ENCODE measurements at regions not wholly inside any gene's neighbourhood (a gene's known extent, or its start where the extent isn't known, plus 50 kb on each side); places are given as distances from the start of the nearest gene placed in this dataset.
"Not testable (repeated sequence)": the region's sequence is repeated elsewhere in the genome, so short reads cannot be mapped to it uniquely, and the experiment has no call there.

DNA sequence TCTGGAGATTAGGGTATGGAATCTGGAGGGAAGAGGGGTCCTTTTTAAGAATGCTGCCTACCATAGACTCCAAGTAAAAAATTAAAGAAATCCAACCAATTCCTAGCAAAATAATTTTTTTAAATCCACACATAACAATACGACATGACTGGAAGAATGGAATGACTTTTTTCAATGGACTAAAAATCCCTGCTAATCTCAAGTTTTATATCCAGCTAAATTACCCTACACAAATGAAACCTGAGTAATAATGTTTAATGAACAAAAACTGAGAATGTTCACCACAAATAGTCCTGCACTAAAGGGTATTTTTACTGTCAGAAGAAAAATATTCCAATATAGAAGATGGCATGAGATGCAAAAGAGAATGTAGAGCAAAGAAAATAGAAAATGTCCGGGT, 220.3 kb upstream of the AGTR1 start:
- DNase-seq (ENCODE audit: low read depth): no peak

DNA sequence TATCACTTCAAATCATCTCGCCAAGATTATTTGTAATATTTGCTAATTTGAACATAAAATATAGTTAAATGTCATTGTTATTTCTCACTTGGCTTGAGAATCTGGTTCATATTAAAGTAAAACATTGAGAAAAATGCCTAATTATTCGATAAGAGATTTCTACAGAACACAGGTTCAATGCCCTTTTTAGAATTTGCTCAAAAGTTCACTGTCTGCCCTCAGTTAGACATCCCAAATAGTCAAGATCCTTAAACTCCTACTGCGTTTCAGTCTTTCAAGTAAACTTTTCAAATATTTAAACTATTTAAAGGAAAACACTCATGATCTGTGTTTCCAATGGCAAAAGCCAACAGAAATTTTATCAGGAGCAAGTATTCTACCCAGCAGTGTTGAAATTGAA, 204.1 kb upstream of the AGTR1 start:
- no peak for DNase-seq (ENCODE audit: low read depth)

DNA sequence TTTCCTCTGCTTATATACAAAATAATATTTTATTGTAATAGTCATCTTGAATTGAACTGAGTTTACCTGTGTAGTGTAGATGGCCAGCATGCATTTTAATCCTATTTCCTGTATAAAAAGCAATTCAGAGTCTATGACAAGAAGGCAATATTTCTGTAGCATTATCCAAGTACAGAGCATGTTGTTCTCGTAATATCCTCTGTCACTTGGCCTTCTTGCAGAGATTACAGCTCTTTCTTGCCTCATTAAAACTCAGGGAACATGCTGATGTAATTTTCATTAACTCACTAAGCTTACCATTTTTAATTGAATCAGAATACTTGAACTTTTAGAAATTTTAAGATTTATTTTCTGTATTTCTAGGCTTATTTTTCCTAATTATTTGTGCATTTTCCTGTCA, 203.3 kb upstream of the AGTR1 start:
- DNase-seq (ENCODE audit: low read depth): no peak

GRCh38 chr3:148500881-148501280, 196.8 kb upstream of the AGTR1 start:
- DNase-seq (ENCODE audit: low read depth): no peak

GRCh38 chr3:148510116-148510515, 187.6 kb upstream of the AGTR1 start:
- no peak for DNase-seq (ENCODE audit: low read depth)

DNA sequence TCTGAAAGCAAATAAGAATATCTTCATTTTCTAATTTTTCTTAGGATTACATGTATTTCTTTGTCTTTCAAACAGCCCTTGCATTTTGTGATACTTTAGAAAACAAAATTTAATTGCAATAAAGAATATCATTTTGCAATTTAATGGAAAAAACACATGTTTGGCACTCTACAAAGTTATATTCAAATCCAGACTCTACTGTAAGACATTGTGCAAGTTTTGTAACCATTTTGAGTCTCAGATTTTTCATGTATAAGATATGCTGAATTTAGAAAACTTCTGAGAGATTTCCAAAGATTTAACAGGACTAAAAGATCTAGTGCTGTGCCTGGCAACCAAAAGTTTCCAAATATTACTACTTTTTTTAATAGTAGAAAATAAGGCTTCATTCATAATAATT, 187.1 kb upstream of the AGTR1 start:
- no peak for DNase-seq (ENCODE audit: low read depth)

DNA sequence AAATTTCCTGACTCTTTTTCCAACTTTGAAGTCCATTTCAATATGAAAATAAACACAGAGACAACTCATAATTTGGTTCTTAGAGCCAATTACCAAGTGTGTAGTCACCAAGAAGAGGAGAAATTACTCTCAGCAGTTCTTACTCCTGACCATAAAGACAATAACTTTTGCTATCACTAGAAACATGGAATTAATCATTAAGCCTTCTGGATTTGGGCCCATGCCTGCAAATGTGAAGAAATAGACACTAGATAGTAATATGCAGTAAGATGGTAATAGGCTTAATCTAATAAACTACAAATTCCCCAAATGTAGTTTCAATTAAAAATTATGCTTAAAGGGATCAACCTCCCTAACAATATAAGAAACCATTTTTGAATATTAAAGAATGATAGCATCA, 185.1 kb upstream of the AGTR1 start:
- DNase-seq (ENCODE audit: low read depth): no peak

DNA sequence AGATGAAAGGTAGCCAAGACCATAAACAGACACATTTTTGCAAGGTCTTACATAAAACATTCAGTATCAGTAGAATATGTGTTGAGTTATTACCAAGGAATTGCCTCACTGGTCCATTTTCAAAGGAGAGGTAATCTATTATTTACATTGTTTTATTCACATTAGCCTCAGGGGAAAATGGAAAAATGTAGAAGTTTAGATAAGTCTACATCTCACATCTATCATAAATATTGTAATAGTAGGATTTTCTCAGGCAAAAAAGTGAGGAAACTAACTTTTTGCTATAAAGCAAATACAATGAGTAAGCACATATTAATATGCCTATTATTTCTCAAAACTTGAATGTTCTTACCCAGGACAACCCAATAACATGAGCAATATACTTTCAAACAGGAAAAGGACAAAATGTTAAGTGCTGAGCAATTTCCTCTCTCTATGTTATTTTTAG, 184.6 kb upstream of the AGTR1 start:
- no peak for DNase-seq (ENCODE audit: low read depth)

GRCh38 chr3:148518520-148518919, 179.2 kb upstream of the AGTR1 start:
- DNase-seq (ENCODE audit: low read depth): no peak

GRCh38 chr3:148525621-148526020, 172.1 kb upstream of the AGTR1 start:
- DNase-seq (ENCODE audit: low read depth): not testable (repeated sequence)

DNA sequence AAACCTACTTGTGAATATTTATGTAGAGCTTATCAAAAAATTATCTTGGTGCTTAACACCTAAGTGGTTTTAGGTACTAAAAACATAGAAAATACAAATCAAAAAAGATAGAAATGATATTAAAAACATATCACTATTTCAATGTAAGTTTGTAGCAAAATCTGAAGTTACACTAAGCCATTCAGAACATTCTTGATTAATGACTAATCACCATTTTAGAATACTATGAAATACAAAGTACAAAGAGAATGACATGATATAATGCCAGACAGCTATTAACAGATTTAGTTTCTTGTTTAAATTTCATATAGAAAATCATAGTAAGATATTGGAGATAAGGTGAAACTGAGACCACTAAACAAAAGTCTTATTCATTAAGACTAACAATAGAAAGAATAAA, 169.7 kb upstream of the AGTR1 start:
- no peak for DNase-seq (ENCODE audit: low read depth)

DNA sequence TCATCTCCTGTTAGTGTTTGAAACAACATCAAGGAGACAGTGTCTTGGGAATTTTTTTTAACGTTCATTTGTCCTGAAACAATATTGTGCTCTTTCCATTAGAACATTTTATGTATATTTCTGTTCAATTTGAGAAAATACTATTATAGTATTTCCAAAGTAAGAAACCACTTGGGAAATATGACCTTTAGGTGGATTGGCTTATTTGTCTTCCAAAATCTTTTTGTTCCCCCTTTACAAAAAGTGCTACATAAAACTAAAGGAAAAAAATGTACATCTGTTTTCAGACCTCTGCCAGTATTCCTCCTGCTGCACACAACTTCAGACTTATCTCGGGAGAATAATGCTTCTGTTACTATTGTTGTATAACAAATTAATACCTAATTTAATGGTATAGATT, 165.9 kb upstream of the AGTR1 start:
- no peak for DNase-seq (ENCODE audit: low read depth)

DNA sequence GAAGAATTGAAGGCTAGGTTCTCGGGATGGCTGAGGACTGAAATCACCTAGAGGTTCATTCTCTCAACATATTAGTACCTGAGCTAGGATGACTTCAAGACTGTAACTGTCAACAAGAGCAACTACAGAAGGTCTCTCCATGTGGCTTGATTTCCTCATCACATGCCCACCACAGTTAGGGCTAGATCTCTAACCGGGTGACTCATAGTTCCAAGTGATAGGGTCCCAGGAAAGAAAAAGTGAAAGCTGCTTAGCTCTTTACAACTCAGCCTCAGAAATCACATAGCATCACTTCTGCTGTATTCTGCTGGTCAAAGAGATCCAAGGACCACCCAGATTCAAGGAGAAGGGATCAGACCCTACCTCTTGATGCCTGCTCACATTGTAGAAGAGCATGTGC, 165.4 kb upstream of the AGTR1 start:
- no peak for DNase-seq (ENCODE audit: low read depth)

DNA sequence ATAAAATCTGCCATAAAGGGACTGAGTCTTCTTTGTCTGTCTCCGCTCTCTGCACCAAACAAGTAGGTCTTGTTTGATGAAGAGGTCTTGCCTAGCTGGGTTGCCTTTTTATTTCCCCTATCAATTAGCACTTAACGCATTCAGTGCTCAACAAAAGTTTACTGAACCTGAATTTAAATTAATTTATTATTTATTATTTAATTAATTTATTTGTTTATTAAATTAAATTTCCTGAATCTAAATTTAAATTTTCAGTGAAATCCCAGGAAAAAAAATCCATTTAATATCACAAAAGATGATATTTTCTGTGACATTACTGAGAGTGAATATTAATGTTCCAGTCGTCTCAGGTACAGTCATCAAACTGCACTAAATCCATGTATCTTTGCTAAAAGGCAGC, 164.9 kb upstream of the AGTR1 start:
- no peak for DNase-seq (ENCODE audit: low read depth)

- DNase-seq (ENCODE audit: low read depth): no peak
These were observed 163.4 kb upstream of the AGTR1 start for GRCh38 chr3:148534089-148534988.

- DNase-seq (ENCODE audit: low read depth): no peak
These were observed 162.7 kb upstream of the AGTR1 start for GRCh38 chr3:148535001-148535400.

GRCh38 chr3:148540266-148540665, 157.4 kb upstream of the AGTR1 start:
- DNase-seq (ENCODE audit: low read depth): no peak

DNA sequence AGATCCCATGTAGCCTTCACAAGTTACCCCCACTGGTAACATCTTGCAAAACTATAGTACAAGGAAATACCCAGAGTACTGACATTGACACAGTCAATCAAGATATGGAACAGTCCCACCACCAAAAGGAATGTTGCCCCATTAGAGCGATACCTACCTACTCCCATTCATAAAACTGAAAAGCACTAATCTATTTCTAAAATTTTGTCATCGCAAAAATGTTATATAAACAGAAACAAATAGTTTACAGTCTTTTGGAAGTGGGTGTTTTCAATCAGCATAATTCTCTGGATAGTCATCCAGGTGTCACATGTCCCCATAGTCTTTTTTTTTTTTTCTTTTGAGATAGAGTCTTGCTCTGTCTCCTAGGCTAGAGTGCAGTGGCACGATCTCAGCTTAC, 156.9 kb upstream of the AGTR1 start:
- DNase-seq (ENCODE audit: low read depth): no peak

DNA sequence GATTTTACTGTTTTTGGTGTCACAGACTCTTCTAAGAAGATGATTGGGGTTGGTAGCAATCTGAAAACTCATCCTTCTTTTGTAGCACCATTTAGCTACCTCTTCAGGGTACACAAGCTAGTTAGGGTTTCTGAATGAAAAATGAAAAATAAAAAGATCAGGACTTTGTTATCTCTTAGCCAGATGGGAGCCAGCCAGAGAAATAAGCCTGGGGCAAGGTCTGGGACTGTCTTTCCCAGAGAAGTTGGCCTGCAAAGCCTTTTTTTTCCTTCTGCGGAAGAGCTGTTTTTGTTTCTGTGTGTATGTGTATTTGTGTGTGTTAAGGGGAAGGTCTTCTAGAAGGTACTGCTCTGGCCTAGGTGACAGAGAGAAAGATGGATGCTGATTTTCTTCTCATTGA, 150.7 kb upstream of the AGTR1 start:
- no peak for DNase-seq (ENCODE audit: low read depth)

GRCh38 chr3:148551767-148552260, 145.9 kb upstream of the AGTR1 start:
- DNase-seq (ENCODE audit: low read depth): no peak

GRCh38 chr3:148554367-148554766, 143.3 kb upstream of the AGTR1 start:
- no peak for DNase-seq (ENCODE audit: low read depth)

GRCh38 chr3:148556664-148557063, 141.0 kb upstream of the AGTR1 start:
- DNase-seq (ENCODE audit: low read depth): no peak

- DNase-seq (ENCODE audit: low read depth): not testable (repeated sequence)
These were observed 120.1 kb upstream of the AGTR1 start for GRCh38 chr3:148577579-148577978.

GRCh38 chr3:148582126-148582525, 115.6 kb upstream of the AGTR1 start:
- DNase-seq (ENCODE audit: low read depth): no peak
